ENCODE measurements at regions not wholly inside any gene's neighbourhood (a gene's known extent, or its start where the extent isn't known, plus 50 kb on each side); places are given as distances from the start of the nearest gene placed in this dataset.
A peak's percentile ranks its signal among the peaks of the same experiment; 100 is the strongest.

- TF ChIP-seq POLR2A (IDR thresholded peaks at IDR 0.05; ENCODE audit: low read depth, low read length), result no peak
- no peak for FAIRE-seq
- no peak for DNase-seq (ENCODE audit: insufficient read length, low spot score)
Observed at GRCh38 chrX:45972636-45973035, 572.6 kb downstream of the ZNF674 start.

- FAIRE-seq, result no peak
- DNase-seq (ENCODE audit: insufficient read length, low spot score), result no peak
- TF ChIP-seq POLR2A (IDR thresholded peaks at IDR 0.05; ENCODE audit: low read depth, low read length), result no peak
Observed at GRCh38 chrX:45959567-45959966, 585.7 kb downstream of the ZNF674 start.

GRCh38 chrX:45956191-45956870 is 588.9 kb downstream of the ZNF674 start:
- no peak for TF ChIP-seq POLR2A (IDR thresholded peaks at IDR 0.05; ENCODE audit: low read depth, low read length)
- FAIRE-seq (no peak), DNase-seq (ENCODE audit: insufficient read length, low spot score) (no peak)

- FAIRE-seq (no peak), DNase-seq (ENCODE audit: insufficient read length, low spot score) (no peak)
- no peak for TF ChIP-seq POLR2A (IDR thresholded peaks at IDR 0.05; ENCODE audit: low read depth, low read length)
Observed at GRCh38 chrX:45955661-45956060, 589.6 kb downstream of the ZNF674 start.

GRCh38 chrX:45954026-45954425 is 591.2 kb downstream of the ZNF674 start:
- TF ChIP-seq POLR2A (IDR thresholded peaks at IDR 0.05; ENCODE audit: low read depth, low read length), result no peak
- no peak for DNase-seq (ENCODE audit: insufficient read length, low spot score)
- FAIRE-seq, result no peak

GRCh38 chrX:45952030-45952429 is 593.2 kb downstream of the ZNF674 start:
- TF ChIP-seq POLR2A (IDR thresholded peaks at IDR 0.05; ENCODE audit: low read depth, low read length), result no peak
- DNase-seq (ENCODE audit: insufficient read length, low spot score) (no peak), FAIRE-seq (no peak)

- no peak for TF ChIP-seq POLR2A (IDR thresholded peaks at IDR 0.05; ENCODE audit: low read depth, low read length)
- no peak for FAIRE-seq
- no peak for DNase-seq (ENCODE audit: insufficient read length, low spot score)
Observed at GRCh38 chrX:45935408-45935807, 609.8 kb downstream of the ZNF674 start.

- no peak for TF ChIP-seq POLR2A (IDR thresholded peaks at IDR 0.05; ENCODE audit: low read depth, low read length)
- no peak for DNase-seq (ENCODE audit: insufficient read length, low spot score)
- no peak for FAIRE-seq
Observed at GRCh38 chrX:45912316-45912715, 632.9 kb downstream of the ZNF674 start.

GRCh38 chrX:45907786-45908185 is 637.4 kb downstream of the ZNF674 start:
- no peak for DNase-seq (ENCODE audit: insufficient read length, low spot score)
- no peak for TF ChIP-seq POLR2A (IDR thresholded peaks at IDR 0.05; ENCODE audit: low read depth, low read length)
- no peak for FAIRE-seq

- FAIRE-seq (no peak), DNase-seq (ENCODE audit: insufficient read length, low spot score) (no peak)
- TF ChIP-seq POLR2A (IDR thresholded peaks at IDR 0.05; ENCODE audit: low read depth, low read length), result no peak
Observed at GRCh38 chrX:45903781-45904201, 641.4 kb downstream of the ZNF674 start.

GRCh38 chrX:45900766-45901615 is 644.2 kb downstream of the ZNF674 start:
- no peak for DNase-seq (ENCODE audit: insufficient read length, low spot score)
- no peak for FAIRE-seq
- no peak for TF ChIP-seq POLR2A (IDR thresholded peaks at IDR 0.05; ENCODE audit: low read depth, low read length)

GRCh38 chrX:45894864-45895645 is 650.2 kb downstream of the ZNF674 start:
- DNase-seq (ENCODE audit: insufficient read length, low spot score) (no peak), FAIRE-seq (no peak)
- TF ChIP-seq POLR2A (IDR thresholded peaks at IDR 0.05; ENCODE audit: low read depth, low read length), result no peak

- DNase-seq (ENCODE audit: insufficient read length, low spot score) (peak; percentile 9), FAIRE-seq (no peak)
- no peak for TF ChIP-seq POLR2A (IDR thresholded peaks at IDR 0.05; ENCODE audit: low read depth, low read length)
Observed at GRCh38 chrX:45889471-45889870, 655.8 kb downstream of the ZNF674 start.

- DNase-seq (ENCODE audit: insufficient read length, low spot score) (no peak), FAIRE-seq (no peak)
- no peak for TF ChIP-seq POLR2A (IDR thresholded peaks at IDR 0.05; ENCODE audit: low read depth, low read length)
Observed at GRCh38 chrX:45888518-45888917, 656.7 kb downstream of the ZNF674 start.

All from H54 (cell line).